Tibial nerve (tissue), 4 donors: ENCODE measurements at regions not wholly inside any gene's neighbourhood (a gene's known extent, or its start where the extent isn't known, plus 50 kb on each side); places are given as distances from the start of the nearest gene placed in this dataset.

Experiments used
- DNase-seq, 2 donors: peaks; one replicate each; pipeline ENCODE4 v3.0.0-alpha.2; 2019; ENCODE audit warnings: low spot score in 2 of 2
- H3K27ac ChIP-seq, 4 donors: fragments of 200-600 bp; sonication (generic) in 3 of 4; one replicate each; pipeline ENCODE4 v1.5.1; 2017 to 2019; ENCODE audit warnings: mild to moderate bottlenecking in 1 of 4
- H3K27me3 ChIP-seq, 2 donors: fragments of 200-600 bp; sonication (generic) in 1 of 2; one replicate each; pipeline versions ENCODE4 v1.5.1 to v1.6.0; 2017 to 2019
- H3K36me3 ChIP-seq, 3 donors: fragments of 200-600 bp; sonication (generic); one replicate each; pipeline ENCODE4 v1.5.1; 2018 to 2019
- H3K4me1 ChIP-seq, 4 donors: fragments of 200-600 bp; sonication (generic) in 3 of 4; one replicate each; pipeline ENCODE4 v1.5.1; 2017 to 2019
- H3K4me3 ChIP-seq, 4 donors: fragments of 200-600 bp; sonication (generic) in 3 of 4; one replicate each; pipeline ENCODE4 v1.5.1; 2017 to 2019; ENCODE audit warnings: mild to moderate bottlenecking in 1 of 4, moderate library complexity in 1 of 4
- H3K9me3 ChIP-seq, 4 donors: fragments of 200-600 bp; sonication (generic) in 3 of 4; one replicate each; pipeline ENCODE4 v1.5.1; 2017 to 2019
- CTCF ChIP-seq, 5 experiments: fragments of 200-600 bp in 3 of 5; fragments of 450-650 bp in 2 of 5; sonication (generic) in 3 of 5; IDR thresholded peaks; one replicate each; pipeline ENCODE4 v1.5.1; 2016 to 2019; ENCODE audit warnings: antibody characterized with exemption in 5 of 5, mild to moderate bottlenecking in 3 of 5, moderate library complexity in 2 of 5
- EP300 ChIP-seq, 2 donors: sonication (generic); formaldehyde crosslinking; IDR thresholded peaks; one replicate each; pipeline ENCODE4 v1.6.1; 2017; ENCODE audit warnings: antibody characterized with exemption in 2 of 2, mild to moderate bottlenecking in 1 of 2
- POLR2A ChIP-seq, 2 donors: fragments of 450-650 bp; IDR thresholded peaks; one replicate each; pipeline ENCODE4 v1.6.1; 2017; ENCODE audit warnings: antibody characterized with exemption in 2 of 2, mild to moderate bottlenecking in 2 of 2, moderate library complexity in 2 of 2
- WGBS, 2 donors: methylation state at CpG; one replicate each; pipeline ENCODE4 v1.1.5; 2018; 5-methylcytosine and 5-hydroxymethylcytosine counted together

DNA sequence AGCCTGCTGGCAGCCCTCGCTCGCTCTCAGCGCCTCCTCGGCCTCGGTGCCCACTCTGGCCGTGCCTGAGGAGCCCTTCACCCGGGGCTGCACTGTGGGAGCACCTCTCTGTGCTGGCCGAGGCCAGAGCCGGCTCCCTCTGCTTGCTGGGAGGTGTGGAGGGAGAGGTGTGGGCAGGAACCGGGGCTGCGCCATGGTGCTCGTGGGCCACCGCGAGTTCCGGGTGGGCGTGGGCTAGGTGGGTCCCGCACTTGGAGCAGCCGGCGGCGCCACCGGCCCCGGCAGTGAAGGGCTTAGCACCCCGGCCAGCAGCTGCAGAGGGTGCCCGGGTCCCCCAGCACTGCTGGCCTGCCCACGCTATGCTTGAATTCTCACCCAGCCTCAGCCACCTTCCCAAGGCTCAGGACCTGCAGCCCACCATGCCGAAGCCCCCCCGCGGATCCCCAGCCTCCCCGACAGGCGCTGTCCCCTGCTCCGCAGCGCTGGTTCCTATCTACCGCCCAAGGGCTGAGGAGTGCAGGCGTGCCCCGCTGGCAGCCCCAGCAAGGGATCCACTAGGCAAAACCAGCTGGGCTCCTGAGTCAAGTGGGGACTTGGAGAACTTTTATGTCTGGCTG lies 863.3 kb downstream of the IGSF11 start:
- no peak overlapping the region for H3K27ac ChIP-seq
- no peaks in the 10 kb centered on the region for H3K4me1 ChIP-seq
- no peak for DNase-seq
- TF ChIP-seq CTCF (IDR thresholded peaks at IDR 0.05) = no peak
- no peak for TF ChIP-seq POLR2A (IDR thresholded peaks at IDR 0.05)
- no peak for TF ChIP-seq EP300 (IDR thresholded peaks at IDR 0.05)
- 96 to 97% methylated on average over 23 to 35 of the region's 35 CpGs for WGBS, 2 donors
- peaks cover 0 to 6% (median 0%) of the 10 kb centered on the region in 4 donors for H3K9me3 ChIP-seq
- H3K27me3 ChIP-seq = no peaks in the 10 kb centered on the region
- no peak overlapping the region for H3K4me3 ChIP-seq
- no peaks in the 10 kb centered on the region for H3K36me3 ChIP-seq

GRCh38 chr3:118180853-118181252 lies 853.8 kb downstream of the IGSF11 start:
- TF ChIP-seq CTCF (IDR thresholded peaks at IDR 0.05) (no peak), EP300 (IDR thresholded peaks at IDR 0.05) (no peak), POLR2A (IDR thresholded peaks at IDR 0.05) (no peak)
- no peak for DNase-seq
- Histone ChIP-seq H3K27ac (no peak overlapping the region), H3K4me1 (no peaks in the 10 kb centered on the region), H3K27me3 (no peaks in the 10 kb centered on the region), H3K4me3 (no peak overlapping the region), H3K9me3 (no peaks in the 10 kb centered on the region), H3K36me3 (no peaks in the 10 kb centered on the region)

DNA sequence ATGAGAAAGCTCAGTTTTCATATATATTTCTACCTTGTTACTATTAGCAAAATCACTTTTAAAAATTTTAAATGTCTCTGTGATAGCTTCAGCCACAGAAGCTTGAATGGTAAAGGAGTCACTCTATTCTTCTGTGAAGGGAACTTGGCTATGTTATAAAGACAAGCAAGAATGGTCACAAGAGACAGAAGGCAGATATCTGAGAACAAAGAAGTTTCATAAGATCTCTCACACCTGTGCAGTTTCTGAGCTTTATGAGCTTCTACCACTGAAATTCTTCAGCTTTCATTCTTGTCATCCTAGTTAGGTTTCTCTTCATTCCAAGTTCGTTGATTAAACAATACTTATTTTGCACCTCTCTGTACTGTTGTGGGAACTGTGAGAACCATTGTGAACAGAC lies 853.4 kb downstream of the IGSF11 start:
- no peaks in the 10 kb centered on the region for H3K9me3 ChIP-seq
- no peaks in the 10 kb centered on the region for H3K36me3 ChIP-seq
- no peak for TF ChIP-seq POLR2A (IDR thresholded peaks at IDR 0.05)
- TF ChIP-seq EP300 (IDR thresholded peaks at IDR 0.05) = no peak
- TF ChIP-seq CTCF (IDR thresholded peaks at IDR 0.05) = no peak
- WGBS, 2 donors = 43 to 63% methylated on average over 1 of the region's 1 CpG
- no peak overlapping the region for H3K4me3 ChIP-seq
- no peak overlapping the region for H3K27ac ChIP-seq
- H3K4me1 ChIP-seq = no peaks in the 10 kb centered on the region
- DNase-seq = no peak
- no peaks in the 10 kb centered on the region for H3K27me3 ChIP-seq

DNA sequence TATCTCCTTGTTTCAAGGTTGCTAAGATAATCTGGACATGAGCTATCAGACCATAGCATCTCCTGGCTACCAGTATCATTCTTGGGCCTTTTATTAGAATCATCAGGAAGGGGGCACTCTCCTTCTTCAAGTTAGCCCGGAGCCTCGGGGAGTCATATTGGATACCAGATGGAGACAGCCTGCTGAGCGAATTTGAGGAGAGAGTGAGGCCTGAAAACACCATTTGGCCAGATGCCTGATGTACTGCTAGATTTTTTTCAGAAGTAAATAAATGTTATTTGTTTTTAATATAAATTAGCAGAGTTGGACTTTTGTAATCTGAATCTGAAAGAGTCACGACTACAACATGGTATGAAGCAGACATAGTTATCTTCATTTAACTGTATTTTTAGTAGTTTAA lies 848.6 kb downstream of the IGSF11 start:
- no peaks in the 10 kb centered on the region for H3K4me1 ChIP-seq
- TF ChIP-seq CTCF (IDR thresholded peaks at IDR 0.05) (no peak), POLR2A (IDR thresholded peaks at IDR 0.05) (no peak), EP300 (IDR thresholded peaks at IDR 0.05) (no peak)
- H3K9me3 ChIP-seq = no peaks in the 10 kb centered on the region
- H3K27me3 ChIP-seq = no peaks in the 10 kb centered on the region
- no peaks in the 10 kb centered on the region for H3K36me3 ChIP-seq
- no peak for DNase-seq
- whole genome bisulfite sequencing, 2 donors = 69 to 73% methylated on average over 4 of the region's 4 CpGs
- no peak overlapping the region for H3K4me3 ChIP-seq
- no peak overlapping the region for H3K27ac ChIP-seq

DNA sequence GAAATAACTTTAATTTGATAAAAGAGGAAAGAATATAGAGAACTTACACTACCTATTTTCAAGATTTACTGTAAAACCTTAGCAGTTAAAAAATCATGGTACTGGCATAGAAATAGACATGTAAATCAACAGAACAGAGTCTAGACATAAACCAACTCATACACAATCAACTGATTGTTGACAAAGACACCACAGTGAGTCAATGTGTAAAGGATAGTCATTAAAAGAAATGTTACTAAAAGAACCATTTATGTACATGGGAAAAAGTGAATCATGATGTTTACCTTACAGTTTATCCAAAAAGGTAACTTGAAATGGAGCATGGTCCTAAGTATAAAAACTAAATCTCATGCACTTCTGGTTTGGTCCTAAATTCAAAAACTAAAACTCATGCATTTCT lies 847.4 kb downstream of the IGSF11 start:
- TF ChIP-seq EP300 (IDR thresholded peaks at IDR 0.05) = no peak
- TF ChIP-seq POLR2A (IDR thresholded peaks at IDR 0.05) = no peak
- no peak for TF ChIP-seq CTCF (IDR thresholded peaks at IDR 0.05)
- H3K27ac ChIP-seq = no peak overlapping the region
- H3K4me1 ChIP-seq = no peaks in the 10 kb centered on the region
- no peaks in the 10 kb centered on the region for H3K27me3 ChIP-seq
- H3K9me3 ChIP-seq = peaks cover 0 to 6% (median 0%) of the 10 kb centered on the region in 4 donors
- H3K4me3 ChIP-seq = no peak overlapping the region
- no peaks in the 10 kb centered on the region for H3K36me3 ChIP-seq
- no peak for DNase-seq
